HCT116 (cell line): ENCODE measurements at regions not wholly inside any gene's neighbourhood (a gene's known extent, or its start where the extent isn't known, plus 50 kb on each side); places are given as distances from the start of the nearest gene placed in this dataset.
A peak's percentile ranks its signal among the peaks of the same experiment; 100 is the strongest.

Experiments
- ATF3 ChIP-seq: IDR thresholded peaks from 2 replicates; pipeline ENCODE4 v1.6.1; 2012
- CTCF ChIP-seq, 3 experiments: fragments of 200-600 bp in 1 of 3; sonication (generic) in 1 of 3; IDR thresholded peaks in 2 of 3; conservative IDR thresholded peaks in 1 of 3; 2 replicates each; pipeline ENCODE4 v1.5.1; 2012 to 2017; ENCODE audit warnings: low read depth in 2 of 3, low read length in 2 of 3, antibody characterized with exemption in 1 of 3, borderline replicate concordance in 1 of 3, control low read depth in 1 of 3, mild to moderate bottlenecking in 1 of 3, mixed read lengths in 1 of 3, mixed run types in 1 of 3, moderate library complexity in 1 of 3; ENCODE audit not compliant: insufficient read depth in 1 of 3
- EZH2 ChIP-seq: fragments of 200-600 bp; sonication (generic); IDR thresholded peaks from 2 replicates; pipeline ENCODE4 v1.6.1; 2017; ENCODE audit warnings: antibody characterized with exemption, mixed run types
- FOSL1 ChIP-seq: IDR thresholded peaks from 2 replicates; pipeline ENCODE4 v1.6.1; 2012; ENCODE audit warnings: low read depth
- POLR2A ChIP-seq: IDR thresholded peaks from 2 replicates; pipeline ENCODE4 v1.7.0; 2011; ENCODE audit warnings: borderline replicate concordance; ENCODE audit not compliant: insufficient read depth, insufficient read length; ENCODE audit errors: extremely low read depth
- POLR2AphosphoS5 ChIP-seq: IDR thresholded peaks from 2 replicates; pipeline ENCODE4 v1.6.1; 2011; ENCODE audit warnings: mild to moderate bottlenecking, low read depth, low read length, moderate library complexity
- YY1 ChIP-seq: IDR thresholded peaks from 2 replicates; pipeline ENCODE4 v1.6.1; 2011; ENCODE audit warnings: low read length, low read depth, moderate library complexity, mild to moderate bottlenecking; ENCODE audit not compliant: insufficient replicate concordance; ENCODE audit errors: extremely low read depth

DNA sequence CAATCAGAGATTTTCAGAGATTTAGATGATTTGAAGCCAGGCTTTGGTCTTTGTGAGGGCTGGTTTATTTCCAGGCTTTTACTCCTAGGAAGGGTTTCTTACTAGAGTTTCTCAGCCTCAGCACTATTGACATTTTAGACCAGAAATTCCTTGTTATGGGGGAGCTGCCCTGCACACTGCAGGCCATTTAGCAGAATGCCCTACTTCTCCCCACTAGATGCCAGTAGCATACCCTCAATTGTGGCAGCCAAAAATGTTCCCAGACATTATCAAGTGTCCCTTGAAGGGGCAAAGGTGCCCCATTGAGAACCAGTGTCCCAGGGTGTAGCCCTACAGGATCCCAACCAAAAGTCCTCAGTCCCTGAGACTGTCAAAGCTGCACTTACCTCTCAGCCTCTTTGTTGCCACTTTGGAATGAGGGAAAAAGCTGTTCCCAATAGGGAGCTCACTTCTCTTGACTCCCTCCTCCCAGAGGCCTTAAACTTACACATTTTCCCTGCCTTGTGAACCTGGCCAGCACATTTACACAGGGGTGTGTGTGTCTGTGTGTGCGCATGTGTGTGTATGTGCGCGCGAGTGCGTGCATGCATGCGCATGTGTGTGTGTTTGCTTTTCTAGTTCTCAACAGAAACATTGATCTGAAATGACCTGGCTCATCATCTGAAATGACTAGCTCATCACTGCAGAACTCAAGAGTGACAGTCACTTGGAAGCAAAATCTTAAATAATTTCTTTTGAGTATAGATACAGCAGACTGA lies 231.4 kb downstream of the QDPR start:
- TF ChIP-seq EZH2: no peak
- TF ChIP-seq CTCF (IDR thresholded peaks at IDR 0.05 in 2 of 3, conservative IDR thresholded peaks at IDR 0.05 in 1 of 3; ENCODE audit: borderline replicate concordance in 1 of 3, insufficient read depth in 1 of 3, low read depth in 2 of 3, low read length in 2 of 3): 0 out of 6 replicates have a peak, but pooled peaks of 1 of the 3 experiments have one; percentile 5
- no peak for TF ChIP-seq POLR2A
- TF ChIP-seq FOSL1: no peak
- TF ChIP-seq ATF3: no peak
- TF ChIP-seq YY1: no peak
- no peak for TF ChIP-seq POLR2AphosphoS5
